ENCODE measurements at regions not wholly inside any gene's neighbourhood (a gene's known extent, or its start where the extent isn't known, plus 50 kb on each side); places are given as distances from the start of the nearest gene placed in this dataset.
A peak's percentile ranks its signal among the peaks of the same experiment; 100 is the strongest.

- ATAC-seq, result no peak
- Mint-ChIP-seq H3K36me3 (no peaks in the 10 kb centered on the region), H3K27me3 (no peaks in the 10 kb centered on the region), H3K27ac (no peak overlapping the region), H3K4me1 (ENCODE audit: low read depth in 2 of 2) (no peaks in the 10 kb centered on the region), H3K9me3 (peaks cover 5% of the 10 kb centered on the region), H3K4me3 (no peak overlapping the region)
- no peak for DNase-seq (ENCODE audit: low spot score)
These were observed 361.6 kb downstream of the FGFR2 start for GRCh38 chr10:121236621-121237020.

GRCh38 chr10:121237718-121238117 is 360.5 kb downstream of the FGFR2 start:
- Mint-ChIP-seq H3K4me3 (no peak overlapping the region), H3K9me3 (peaks cover 5% of the 10 kb centered on the region), H3K36me3 (no peaks in the 10 kb centered on the region), H3K27ac (no peak overlapping the region), H3K27me3 (no peaks in the 10 kb centered on the region), H3K4me1 (ENCODE audit: low read depth in 2 of 2) (no peaks in the 10 kb centered on the region)
- no peak for ATAC-seq
- no peak for DNase-seq (ENCODE audit: low spot score)

- peaks cover 14% of the 10 kb centered on the region for H3K9me3 Mint-ChIP-seq
- peaks cover 4 to 11% of the 10 kb centered on the region in 2 donors for H3K27me3 Mint-ChIP-seq
- H3K36me3 Mint-ChIP-seq, result no peaks in the 10 kb centered on the region
- no peak for DNase-seq (ENCODE audit: low spot score)
- peak in 1 of 2 donors; percentile 34 for ATAC-seq
- H3K4me3 Mint-ChIP-seq, result no peak overlapping the region
- peaks cover 0 to 3% of the 10 kb centered on the region in 2 donors for H3K4me1 Mint-ChIP-seq (ENCODE audit: low read depth in 2 of 2)
- H3K27ac Mint-ChIP-seq, result no peak overlapping the region
These were observed 358.2 kb downstream of the FGFR2 start for GRCh38 chr10:121240011-121240410.

GRCh38 chr10:121240556-121240955 is 357.7 kb downstream of the FGFR2 start:
- Mint-ChIP-seq H3K4me3 (no peak overlapping the region), H3K27me3 (peaks cover 4 to 11% of the 10 kb centered on the region in 2 donors), H3K27ac (no peak overlapping the region), H3K9me3 (peaks cover 14% of the 10 kb centered on the region), H3K36me3 (no peaks in the 10 kb centered on the region), H3K4me1 (ENCODE audit: low read depth in 2 of 2) (peaks cover 0 to 3% of the 10 kb centered on the region in 2 donors)
- DNase-seq (ENCODE audit: low spot score), result no peak
- no peak for ATAC-seq

- no peak overlapping the region for H3K27ac Mint-ChIP-seq
- ATAC-seq (no peak), DNase-seq (ENCODE audit: low spot score) (no peak)
- H3K27me3 Mint-ChIP-seq, result peaks cover 5 to 15% of the 10 kb centered on the region in 2 donors
- H3K4me3 Mint-ChIP-seq, result no peak overlapping the region
- H3K9me3 Mint-ChIP-seq, result peaks cover 14% of the 10 kb centered on the region
- peaks cover 0 to 3% of the 10 kb centered on the region in 2 donors for H3K4me1 Mint-ChIP-seq (ENCODE audit: low read depth in 2 of 2)
- no peaks in the 10 kb centered on the region for H3K36me3 Mint-ChIP-seq
These were observed 356.9 kb downstream of the FGFR2 start for GRCh38 chr10:121241337-121241736.

GRCh38 chr10:121242741-121243608 is 355.3 kb downstream of the FGFR2 start:
- DNase-seq (ENCODE audit: low spot score) (no peak), ATAC-seq (peak; percentile 27 to 32)
- peaks cover 14% of the 10 kb centered on the region for H3K9me3 Mint-ChIP-seq
- peaks cover 8 to 20% of the 10 kb centered on the region in 2 donors for H3K27me3 Mint-ChIP-seq
- H3K36me3 Mint-ChIP-seq, result no peaks in the 10 kb centered on the region
- H3K4me3 Mint-ChIP-seq, result no peak overlapping the region
- no peak overlapping the region for H3K27ac Mint-ChIP-seq
- peaks cover 0 to 3% of the 10 kb centered on the region in 2 donors for H3K4me1 Mint-ChIP-seq (ENCODE audit: low read depth in 2 of 2)

GRCh38 chr10:121243609-121244241 is 354.5 kb downstream of the FGFR2 start:
- no peak overlapping the region for H3K4me3 Mint-ChIP-seq
- peaks cover 8 to 20% of the 10 kb centered on the region in 2 donors for H3K27me3 Mint-ChIP-seq
- H3K27ac Mint-ChIP-seq, result no peak overlapping the region
- H3K36me3 Mint-ChIP-seq, result no peaks in the 10 kb centered on the region
- peaks cover 9% of the 10 kb centered on the region for H3K9me3 Mint-ChIP-seq
- peaks cover 0 to 3% of the 10 kb centered on the region in 2 donors for H3K4me1 Mint-ChIP-seq (ENCODE audit: low read depth in 2 of 2)
- no peak for DNase-seq (ENCODE audit: low spot score)
- ATAC-seq, result no peak

GRCh38 chr10:121244818-121245217 is 353.4 kb downstream of the FGFR2 start:
- H3K4me1 Mint-ChIP-seq (ENCODE audit: low read depth in 2 of 2), result peaks cover 0 to 3% of the 10 kb centered on the region in 2 donors
- no peak for ATAC-seq
- H3K4me3 Mint-ChIP-seq, result no peak overlapping the region
- DNase-seq (ENCODE audit: low spot score), result no peak
- H3K27ac Mint-ChIP-seq, result no peak overlapping the region
- no peaks in the 10 kb centered on the region for H3K36me3 Mint-ChIP-seq
- peaks cover 8 to 20% of the 10 kb centered on the region in 2 donors for H3K27me3 Mint-ChIP-seq
- H3K9me3 Mint-ChIP-seq, result peaks cover 9% of the 10 kb centered on the region

- H3K4me1 Mint-ChIP-seq (ENCODE audit: low read depth in 2 of 2), result peaks cover 0 to 3% of the 10 kb centered on the region in 2 donors
- no peak overlapping the region for H3K4me3 Mint-ChIP-seq
- H3K36me3 Mint-ChIP-seq, result no peaks in the 10 kb centered on the region
- no peak overlapping the region for H3K27ac Mint-ChIP-seq
- no peak for DNase-seq (ENCODE audit: low spot score)
- H3K9me3 Mint-ChIP-seq, result peaks cover 9% of the 10 kb centered on the region
- ATAC-seq, result no peak
- H3K27me3 Mint-ChIP-seq, result peaks cover 8 to 20% of the 10 kb centered on the region in 2 donors
These were observed 352.5 kb downstream of the FGFR2 start for GRCh38 chr10:121245754-121246153.

- H3K9me3 Mint-ChIP-seq, result peaks cover 9% of the 10 kb centered on the region
- no peak for DNase-seq (ENCODE audit: low spot score)
- peaks cover 8 to 20% of the 10 kb centered on the region in 2 donors for H3K27me3 Mint-ChIP-seq
- H3K4me1 Mint-ChIP-seq (ENCODE audit: low read depth in 2 of 2), result peaks cover 0 to 3% of the 10 kb centered on the region in 2 donors
- no peak overlapping the region for H3K4me3 Mint-ChIP-seq
- no peak for ATAC-seq
- H3K36me3 Mint-ChIP-seq, result no peaks in the 10 kb centered on the region
- H3K27ac Mint-ChIP-seq, result no peak overlapping the region
These were observed 350.0 kb downstream of the FGFR2 start for GRCh38 chr10:121248266-121248665.

GRCh38 chr10:121250995-121251764 is 347.1 kb downstream of the FGFR2 start:
- H3K4me3 Mint-ChIP-seq, result no peak overlapping the region
- no peak for DNase-seq (ENCODE audit: low spot score)
- H3K4me1 Mint-ChIP-seq (ENCODE audit: low read depth in 2 of 2), result no peaks in the 10 kb centered on the region
- H3K27ac Mint-ChIP-seq, result no peak overlapping the region
- ATAC-seq, result no peak
- H3K27me3 Mint-ChIP-seq, result peaks cover 8 to 27% of the 10 kb centered on the region in 2 donors
- no peaks in the 10 kb centered on the region for H3K36me3 Mint-ChIP-seq
- H3K9me3 Mint-ChIP-seq, result no peaks in the 10 kb centered on the region

GRCh38 chr10:121252756-121253155 is 345.5 kb downstream of the FGFR2 start:
- H3K36me3 Mint-ChIP-seq, result no peaks in the 10 kb centered on the region
- ATAC-seq, result no peak
- no peak overlapping the region for H3K4me3 Mint-ChIP-seq
- no peaks in the 10 kb centered on the region for H3K9me3 Mint-ChIP-seq
- H3K27me3 Mint-ChIP-seq, result peaks cover 5 to 20% of the 10 kb centered on the region in 2 donors
- DNase-seq (ENCODE audit: low spot score), result no peak
- no peak overlapping the region for H3K27ac Mint-ChIP-seq
- H3K4me1 Mint-ChIP-seq (ENCODE audit: low read depth in 2 of 2), result no peaks in the 10 kb centered on the region

GRCh38 chr10:121260377-121260776 is 337.9 kb downstream of the FGFR2 start:
- H3K4me3 Mint-ChIP-seq, result no peak overlapping the region

More at GRCh38 chr10:121260377-121260776, 337.9 kb downstream of the FGFR2 start:
- H3K36me3 Mint-ChIP-seq, result no peaks in the 10 kb centered on the region
- H3K27ac Mint-ChIP-seq, result no peak overlapping the region
- no peaks in the 10 kb centered on the region for H3K4me1 Mint-ChIP-seq (ENCODE audit: low read depth in 2 of 2)
- DNase-seq (ENCODE audit: low spot score) (no peak), ATAC-seq (no peak)
- peaks cover 0 to 8% of the 10 kb centered on the region in 2 donors for H3K27me3 Mint-ChIP-seq
- H3K9me3 Mint-ChIP-seq, result no peaks in the 10 kb centered on the region

Measured in natural killer cell treated with Interleukin-12 subunit alpha and Interleukin-12 subunit beta and Interleukin-15 and Interleukin-18, amount 100 ng/mL, for 72 hours (primary cell).